ENCODE measurements at regions not wholly inside any gene's neighbourhood (a gene's known extent, or its start where the extent isn't known, plus 50 kb on each side); places are given as distances from the start of the nearest gene placed in this dataset.

- TF ChIP-seq POLR2AphosphoS2 (conservative IDR thresholded peaks at IDR 0.05; ENCODE audit: low read length) (no peak), MYC (IDR thresholded peaks at IDR 0.05; ENCODE audit: borderline replicate concordance, low read length) (no peak), EHMT2 (IDR thresholded peaks at IDR 0.05; ENCODE audit: low read depth) (no peak), RAD21 (conservative IDR thresholded peaks at IDR 0.05 in 1 of 2, IDR thresholded peaks at IDR 0.05 in 1 of 2) (no peak), USF2 (IDR thresholded peaks at IDR 0.05) (no peak), RARB (CRISPR knock-in tag; IDR thresholded peaks at IDR 0.05) (no peak)
- TF ChIP-seq, protein P1, sequence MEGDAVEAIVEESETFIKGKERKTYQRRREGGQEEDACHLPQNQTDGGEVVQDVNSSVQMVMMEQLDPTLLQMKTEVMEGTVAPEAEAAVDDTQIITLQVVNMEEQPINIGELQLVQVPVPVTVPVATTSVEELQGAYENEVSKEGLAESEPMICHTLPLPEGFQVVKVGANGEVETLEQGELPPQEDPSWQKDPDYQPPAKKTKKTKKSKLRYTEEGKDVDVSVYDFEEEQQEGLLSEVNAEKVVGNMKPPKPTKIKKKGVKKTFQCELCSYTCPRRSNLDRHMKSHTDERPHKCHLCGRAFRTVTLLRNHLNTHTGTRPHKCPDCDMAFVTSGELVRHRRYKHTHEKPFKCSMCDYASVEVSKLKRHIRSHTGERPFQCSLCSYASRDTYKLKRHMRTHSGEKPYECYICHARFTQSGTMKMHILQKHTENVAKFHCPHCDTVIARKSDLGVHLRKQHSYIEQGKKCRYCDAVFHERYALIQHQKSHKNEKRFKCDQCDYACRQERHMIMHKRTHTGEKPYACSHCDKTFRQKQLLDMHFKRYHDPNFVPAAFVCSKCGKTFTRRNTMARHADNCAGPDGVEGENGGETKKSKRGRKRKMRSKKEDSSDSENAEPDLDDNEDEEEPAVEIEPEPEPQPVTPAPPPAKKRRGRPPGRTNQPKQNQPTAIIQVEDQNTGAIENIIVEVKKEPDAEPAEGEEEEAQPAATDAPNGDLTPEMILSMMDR (IDR thresholded peaks at IDR 0.05): no peak
These were observed 112.9 kb upstream of the LRFN2 start for GRCh38 chr6:40700006-40700580.
